ENCODE measurements at regions not wholly inside any gene's neighbourhood (a gene's known extent, or its start where the extent isn't known, plus 50 kb on each side); places are given as distances from the start of the nearest gene placed in this dataset.

- TF ChIP-seq REST (IDR thresholded peaks at IDR 0.05; ENCODE audit: unreplicated experiment) (no peak), CTCF (conservative IDR thresholded peaks at IDR 0.05; ENCODE audit: low read depth in 2 of 2) (no peak), EZH2 (IDR thresholded peaks at IDR 0.05; ENCODE audit: low read depth, unreplicated experiment) (no peak), JUNB (IDR thresholded peaks at IDR 0.05; ENCODE audit: unreplicated experiment) (no peak), POLR2AphosphoS5 (IDR thresholded peaks at IDR 0.05; ENCODE audit: low read depth) (no peak), ZNF114 (CRISPR knock-in tag; IDR thresholded peaks at IDR 0.05) (no peak), ZNF331 (CRISPR knock-in tag; IDR thresholded peaks at IDR 0.05; ENCODE audit: low read depth) (no peak), CREB1 (CRISPR knock-in tag; IDR thresholded peaks at IDR 0.05; ENCODE audit: low read depth) (no peak), NANOG (IDR thresholded peaks at IDR 0.05; ENCODE audit: borderline replicate concordance) (no peak)
Measured at GRCh38 chr9:751137-752051, 90.1 kb upstream of the DMRT1 start.

Data from GM23338 (cell line).